Kasumi-1 (cell line): ENCODE measurements at regions not wholly inside any gene's neighbourhood (a gene's known extent, or its start where the extent isn't known, plus 50 kb on each side); places are given as distances from the start of the nearest gene placed in this dataset.

Experiments
- DNase-seq, 2 experiments: peaks; one replicate each; lab custom pipeline; 2025; lab: John Stamatoyannopoulos, UW

GRCh38 chr9:129270205-129270604 is 92.1 kb upstream of the IER5L start:
- no peak for DNase-seq

DNA sequence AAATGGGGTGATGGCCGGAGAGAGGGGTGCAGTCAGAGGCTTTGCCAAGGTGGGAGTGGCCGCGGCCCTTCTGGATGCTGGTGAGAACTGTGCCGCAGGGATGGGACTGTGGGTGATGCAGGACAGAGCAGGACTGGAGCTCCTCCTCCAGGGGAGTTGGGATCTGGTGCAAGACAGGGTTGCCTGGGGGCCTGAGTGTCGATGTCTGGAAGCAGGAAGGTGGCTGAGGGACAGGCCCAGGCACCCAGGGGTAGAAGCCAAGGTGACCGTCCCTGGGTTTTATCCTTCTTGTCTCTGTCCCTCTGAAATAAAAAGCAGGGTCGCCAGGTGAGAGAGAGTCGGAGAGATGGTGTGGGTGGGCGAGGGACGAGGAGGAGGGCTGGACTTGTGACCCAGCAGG is 89.1 kb upstream of the IER5L start:
- DNase-seq, result no peak

- DNase-seq, result no peak
These were observed 88.5 kb upstream of the IER5L start for GRCh38 chr9:129266536-129266935.

DNA sequence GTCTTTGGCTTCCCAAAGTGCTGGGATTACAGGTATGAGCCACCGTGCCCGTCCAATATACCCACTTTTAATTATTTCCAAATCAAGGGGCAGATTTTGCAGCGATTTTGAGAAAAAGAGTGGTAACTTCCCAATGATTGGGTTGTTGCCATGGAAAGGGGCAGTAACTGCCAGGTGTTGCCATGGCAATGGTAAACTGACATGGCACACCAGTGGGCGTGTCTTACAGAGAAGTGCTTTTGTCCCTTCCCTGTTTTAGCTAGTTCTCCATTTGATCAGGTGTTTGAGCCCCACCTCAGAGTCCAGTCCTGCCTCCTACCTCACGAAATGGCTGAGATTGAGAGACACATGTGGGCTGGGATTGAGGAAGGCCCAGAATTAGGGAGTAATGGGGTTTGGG is 86.3 kb upstream of the IER5L start:
- no peak for DNase-seq

GRCh38 chr9:129263836-129264235 is 85.8 kb upstream of the IER5L start:
- no peak for DNase-seq

- DNase-seq, result no peak
These were observed 84.2 kb upstream of the IER5L start for GRCh38 chr9:129262261-129262660.

- DNase-seq, result no peak
These were observed 81.3 kb upstream of the IER5L start for GRCh38 chr9:129259375-129259774.

DNA sequence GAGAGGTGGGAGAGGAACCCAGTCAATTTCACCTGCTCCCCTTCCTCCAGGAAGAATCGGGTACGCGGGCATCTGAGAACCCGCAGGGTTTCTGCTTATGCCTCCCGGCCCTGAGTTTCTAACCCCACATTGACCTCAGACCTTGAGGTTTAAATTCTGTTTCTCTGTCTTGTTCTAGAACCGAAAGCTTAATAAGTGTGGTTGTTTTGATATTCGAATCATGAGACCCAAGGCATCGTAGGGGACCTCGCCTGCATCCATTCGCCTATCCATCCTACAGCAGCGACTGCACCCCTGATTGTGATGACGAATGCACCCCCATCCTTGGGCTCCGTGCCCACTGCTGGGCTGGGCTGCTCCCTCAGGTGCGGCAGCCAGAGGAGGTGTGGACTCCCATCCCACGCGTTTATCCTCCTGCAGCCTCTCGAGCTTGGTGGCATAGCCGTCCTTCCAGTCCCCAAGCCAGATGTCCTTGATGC is 80.8 kb upstream of the IER5L start:
- DNase-seq, result no peak

DNA sequence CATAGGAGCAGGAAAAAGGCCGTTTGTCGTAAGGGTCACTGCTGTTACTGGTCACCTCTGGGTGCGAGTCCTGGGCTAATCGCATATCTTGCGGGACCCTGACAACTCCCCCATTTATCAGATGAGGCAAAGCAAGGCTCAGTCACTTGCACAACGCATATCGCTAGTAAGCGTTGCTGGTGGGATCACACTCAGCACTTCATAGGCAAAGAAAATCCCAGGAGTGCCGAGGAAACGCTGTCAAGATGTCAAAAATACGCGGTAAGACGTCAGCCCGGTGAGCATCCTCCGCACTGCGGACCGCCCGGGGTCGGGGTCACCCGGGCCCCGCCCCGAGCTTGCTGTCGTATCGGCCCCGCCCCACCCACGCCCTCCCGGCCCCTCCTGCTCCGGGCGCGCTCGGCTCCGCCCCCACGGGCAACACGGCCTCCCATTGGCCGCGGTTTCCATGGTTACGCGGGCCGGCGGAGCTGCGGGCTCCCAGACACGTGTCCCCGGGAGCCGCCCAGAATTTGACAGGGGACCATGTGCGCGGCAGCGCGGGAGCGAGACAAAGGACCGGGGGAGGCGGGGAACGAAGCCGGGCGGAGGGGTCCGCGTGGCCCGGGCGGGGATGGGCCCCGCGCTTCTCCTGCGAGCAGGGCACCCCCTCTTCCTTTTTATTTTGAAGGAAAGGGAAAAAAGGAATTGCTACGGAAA is 80.2 kb upstream of the IER5L start:
- DNase-seq, result no peak

GRCh38 chr9:129256959-129257713 is 79.1 kb upstream of the IER5L start:
- no peak for DNase-seq

DNA sequence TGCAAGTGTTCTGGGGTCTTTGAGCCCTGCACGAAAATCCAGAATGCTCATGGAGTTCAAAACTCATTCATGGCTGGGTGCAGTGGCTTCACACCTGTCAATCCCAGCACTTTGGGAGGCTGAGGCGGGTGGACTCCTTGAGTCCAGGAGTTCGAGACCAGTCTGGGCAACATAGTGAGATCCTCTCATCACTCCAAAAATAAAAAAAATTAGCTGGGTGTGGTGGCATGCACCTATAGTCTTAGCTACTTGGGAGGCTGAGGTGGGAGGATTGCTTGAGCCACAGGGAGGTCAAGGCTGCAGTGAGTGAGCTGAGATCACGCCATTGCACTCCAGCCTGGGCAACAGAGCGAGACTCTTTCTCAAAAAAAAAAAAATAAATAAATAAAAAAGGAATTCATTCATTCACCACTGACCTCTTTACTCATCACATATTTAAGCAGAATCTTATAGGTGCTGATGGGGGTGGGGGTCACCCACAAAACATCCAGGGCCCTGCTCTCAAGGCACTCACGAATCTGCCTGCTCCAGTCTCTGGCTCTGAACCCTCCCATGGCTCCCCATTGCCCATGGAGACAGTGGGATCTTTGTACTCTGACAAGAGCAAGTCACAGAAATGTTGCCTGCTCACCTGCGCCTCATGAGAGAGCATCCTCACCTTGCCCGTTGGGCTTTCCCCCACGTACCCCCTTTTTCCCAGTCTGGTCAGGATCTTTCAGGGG is 76.7 kb upstream of the IER5L start:
- DNase-seq, result no peak

GRCh38 chr9:129253803-129254381 is 75.8 kb upstream of the IER5L start:
- no peak for DNase-seq

DNA sequence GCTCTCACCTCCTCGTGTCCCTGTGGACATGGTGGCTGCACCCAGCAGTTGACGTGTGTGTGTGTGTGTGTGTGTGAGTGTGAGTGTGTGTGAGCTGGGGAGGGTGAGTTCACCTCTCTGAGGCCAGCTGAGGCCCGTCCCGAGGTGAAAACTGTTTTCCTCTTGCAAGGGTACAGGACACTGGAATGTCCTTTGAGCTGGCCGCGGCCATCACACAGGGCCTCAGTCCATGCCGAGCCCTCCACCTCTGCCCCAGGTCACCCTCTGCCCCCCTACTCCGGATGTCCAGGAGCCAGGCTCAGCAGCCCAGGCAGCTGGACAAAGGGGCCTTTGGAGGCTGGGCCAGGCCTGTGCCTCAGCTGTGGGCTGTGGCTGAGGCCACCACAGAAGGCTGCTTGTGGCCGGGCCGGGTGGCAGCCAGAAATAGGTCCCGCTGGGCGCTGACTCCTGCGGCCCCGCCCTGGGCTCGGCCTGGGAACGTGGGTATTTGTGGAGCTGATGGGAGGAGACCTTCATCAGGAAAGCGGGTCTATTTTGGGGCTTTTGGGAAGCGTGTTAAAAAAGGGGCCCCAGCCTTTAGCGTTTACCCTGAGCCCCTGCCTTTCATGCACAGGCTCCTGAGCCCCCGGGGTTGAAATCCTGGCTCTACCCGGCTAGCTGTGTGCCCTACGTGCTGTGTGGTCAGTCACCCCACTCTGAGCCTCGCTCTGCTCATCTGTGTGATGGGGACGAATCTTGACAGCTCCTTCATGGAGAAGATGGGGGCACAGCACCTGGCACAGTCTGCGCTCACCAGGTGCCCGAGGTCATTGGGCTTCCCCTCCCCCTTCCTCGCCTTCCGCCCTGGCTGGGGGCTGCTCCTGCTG is 75.1 kb upstream of the IER5L start:
- no peak for DNase-seq

GRCh38 chr9:129250786-129251185 is 72.7 kb upstream of the IER5L start:
- DNase-seq, result no peak

DNA sequence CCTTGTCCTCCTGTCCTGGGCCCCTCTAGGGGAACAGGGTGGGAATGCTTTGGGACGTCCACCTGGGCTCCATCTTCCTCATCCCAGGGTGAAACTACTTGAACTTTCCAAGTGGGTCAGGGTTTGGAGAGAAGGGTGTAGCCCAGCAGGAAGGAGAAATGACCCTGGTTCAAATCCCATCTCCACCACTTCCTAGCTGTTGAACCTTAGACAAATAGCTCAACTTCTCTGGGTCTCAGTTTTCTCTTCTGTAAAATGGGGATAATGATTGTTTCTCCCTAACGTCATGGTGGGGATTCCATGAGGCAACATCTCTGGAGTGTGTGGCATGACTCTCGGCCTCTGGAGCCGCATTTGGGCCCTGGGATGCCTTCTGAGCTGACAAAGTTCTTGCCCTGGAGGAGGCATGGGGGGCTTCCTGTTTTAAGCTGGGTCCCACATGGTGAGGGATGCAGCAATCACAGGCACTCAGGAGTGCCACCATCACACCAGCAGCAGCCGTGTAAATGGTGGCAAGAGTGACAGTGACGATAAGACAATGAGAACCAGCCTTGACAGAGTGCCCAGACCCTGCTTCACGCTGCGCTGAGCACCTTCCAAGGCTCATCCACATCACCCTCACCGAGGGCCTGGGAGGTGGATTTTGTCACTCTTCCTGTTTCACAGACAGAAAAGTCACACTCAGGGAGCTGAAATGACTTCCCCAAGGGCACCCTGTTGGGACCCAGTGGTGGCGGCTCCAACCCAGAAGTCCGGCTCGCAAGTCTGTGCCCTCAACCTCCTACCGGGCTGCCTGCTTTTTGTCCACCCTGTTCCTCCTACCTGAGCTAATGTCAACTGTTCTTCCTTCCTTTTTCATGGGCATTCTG is 69.5 kb upstream of the IER5L start:
- DNase-seq, result no peak

DNA sequence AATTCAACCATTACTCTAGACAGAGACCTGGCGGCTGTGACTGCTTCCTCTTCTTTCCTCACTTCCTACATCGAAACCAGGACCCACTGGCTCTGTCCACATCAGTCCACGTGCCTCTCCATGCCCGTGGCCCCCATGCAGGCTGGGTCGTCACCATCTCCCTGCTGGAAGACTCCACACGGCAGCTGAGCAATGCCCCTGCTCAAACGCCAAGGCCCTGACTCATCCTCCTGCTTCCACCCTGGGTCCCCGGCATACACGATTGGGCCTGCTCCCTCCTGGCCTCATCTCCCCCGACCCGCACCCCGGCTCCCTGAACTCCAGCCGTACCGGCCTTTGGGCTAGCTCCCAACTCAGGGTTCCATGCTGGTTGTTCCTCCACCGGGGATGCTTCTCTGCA is 67.2 kb upstream of the IER5L start:
- DNase-seq, result no peak

DNA sequence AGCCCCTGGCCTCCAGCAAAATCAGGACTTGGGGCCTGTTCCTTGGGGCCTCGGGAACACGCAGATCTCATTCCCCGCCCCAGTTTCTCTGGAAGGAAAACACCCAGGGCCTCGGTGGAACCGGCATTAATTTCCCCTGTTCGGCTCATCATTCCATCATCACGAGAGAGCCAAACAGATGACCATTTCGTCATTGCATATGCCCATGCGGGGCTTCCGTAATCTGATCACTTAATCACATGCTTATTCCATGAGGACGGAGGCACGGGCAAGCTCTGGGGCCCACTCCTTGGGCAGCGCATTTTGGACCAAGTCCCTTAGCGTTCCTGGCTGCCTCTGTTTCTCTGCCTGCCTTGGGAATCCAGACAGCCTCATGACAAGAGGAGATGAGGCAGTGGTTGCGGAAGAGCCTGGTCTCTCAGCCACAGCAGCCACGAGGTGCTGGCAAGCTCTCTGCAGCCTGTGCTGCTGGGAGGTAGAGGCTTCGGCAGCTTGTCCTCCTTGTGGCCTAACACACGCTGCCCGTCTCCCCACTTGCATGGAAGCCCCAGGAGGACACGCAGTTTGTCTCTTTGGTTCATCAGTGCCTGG is 65.0 kb upstream of the IER5L start:
- DNase-seq, result no peak

DNA sequence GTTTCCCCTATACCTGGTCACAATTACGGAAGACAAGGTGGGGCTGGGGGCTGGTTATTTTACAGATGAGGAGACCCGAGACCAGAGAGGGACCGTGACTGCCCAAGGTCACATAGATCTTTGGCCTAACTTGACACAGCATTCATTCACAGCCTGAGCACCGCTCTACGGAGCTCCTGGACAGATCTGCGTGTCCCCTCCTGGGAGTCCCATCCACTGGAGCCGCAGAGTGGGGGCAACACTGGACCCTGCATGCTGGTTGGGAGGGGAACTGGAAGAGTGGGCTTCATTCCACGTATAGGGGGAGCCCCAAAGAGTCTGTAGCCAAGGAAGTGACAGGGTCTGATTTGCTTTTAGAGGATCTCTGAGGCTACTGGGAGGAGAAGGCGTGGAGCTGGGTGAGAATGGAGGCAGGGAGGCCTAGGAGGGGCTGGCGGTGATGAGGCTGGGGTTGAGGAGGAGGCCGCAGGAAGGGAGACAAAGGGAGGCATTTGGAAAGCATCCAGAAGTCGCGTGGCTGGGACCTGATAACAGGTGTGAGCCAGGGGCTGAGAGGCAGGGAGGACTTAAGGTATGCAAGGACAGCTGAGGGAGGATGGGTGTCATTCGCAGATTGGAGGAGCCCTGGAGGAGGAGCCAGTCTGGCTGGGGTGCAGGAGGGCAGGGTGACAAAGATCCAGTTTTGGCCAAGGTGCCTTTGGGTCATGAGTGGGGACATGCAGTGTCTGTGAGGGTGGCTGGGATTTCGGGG is 64.3 kb upstream of the IER5L start:
- DNase-seq, result no peak

DNA sequence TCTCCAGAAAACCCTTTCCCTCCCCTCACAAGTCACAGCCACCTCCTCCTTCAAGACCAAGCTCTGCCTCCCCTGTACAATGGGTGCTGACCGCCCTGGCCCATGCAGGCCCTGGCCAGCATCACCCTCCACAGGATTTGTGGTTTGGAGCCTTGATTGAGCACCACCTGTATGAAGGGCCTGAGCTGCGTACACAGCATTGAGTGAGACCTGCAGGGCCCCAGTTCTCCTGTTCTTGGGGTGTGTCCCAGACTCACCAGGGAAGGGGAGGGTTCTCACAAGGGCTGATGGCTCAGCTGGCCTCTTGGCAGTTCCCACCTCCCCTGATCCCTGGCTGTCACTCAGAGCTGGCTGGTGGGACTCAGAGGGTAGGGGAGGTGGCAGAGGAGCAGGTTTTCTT is 63.7 kb upstream of the IER5L start:
- DNase-seq, result no peak
